Hepatocyte (in vitro differentiated cells): ENCODE measurements at regions not wholly inside any gene's neighbourhood (a gene's known extent, or its start where the extent isn't known, plus 50 kb on each side); places are given as distances from the start of the nearest gene placed in this dataset.

ENCODE experiments used
- EZH2phosphoT487 ChIP-seq: fragments of 200-600 bp; sonication (generic); IDR thresholded peaks from one replicate; pipeline ENCODE4 v1.6.1; 2018; ENCODE audit warnings: antibody characterized with exemption, mild to moderate bottlenecking, low read depth, moderate library complexity; ENCODE audit not compliant: unreplicated experiment, severe bottlenecking
- TF ChIP-seq, protein P1 (sequence below): fragments of 200-600 bp; sonication (generic); IDR thresholded peaks from 2 replicates; pipeline ENCODE4 v1.5.1; 2016; ENCODE audit warnings: antibody characterized with exemption, mild to moderate bottlenecking; ENCODE audit not compliant: poor library complexity

DNA sequence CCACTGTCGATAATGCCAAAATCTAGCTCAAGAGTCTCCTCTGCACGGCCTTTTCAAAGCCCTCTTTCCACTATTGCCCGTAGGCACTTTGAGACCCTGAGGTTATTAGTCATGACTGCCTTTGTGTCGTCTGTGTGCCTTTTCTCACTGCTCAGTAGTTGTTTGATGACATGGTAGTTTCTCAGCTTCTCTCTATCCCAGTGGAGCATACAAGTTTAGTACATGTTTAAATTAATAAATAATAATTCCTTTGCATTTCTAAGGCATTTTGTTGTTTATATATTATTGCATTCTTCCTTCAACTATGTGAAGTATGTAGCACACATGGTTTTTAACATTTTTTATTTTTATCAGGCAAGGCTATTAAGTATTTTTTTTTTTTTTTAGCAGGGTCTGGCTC lies 458.1 kb downstream of the PCNX1 start:
- TF ChIP-seq, protein P1, sequence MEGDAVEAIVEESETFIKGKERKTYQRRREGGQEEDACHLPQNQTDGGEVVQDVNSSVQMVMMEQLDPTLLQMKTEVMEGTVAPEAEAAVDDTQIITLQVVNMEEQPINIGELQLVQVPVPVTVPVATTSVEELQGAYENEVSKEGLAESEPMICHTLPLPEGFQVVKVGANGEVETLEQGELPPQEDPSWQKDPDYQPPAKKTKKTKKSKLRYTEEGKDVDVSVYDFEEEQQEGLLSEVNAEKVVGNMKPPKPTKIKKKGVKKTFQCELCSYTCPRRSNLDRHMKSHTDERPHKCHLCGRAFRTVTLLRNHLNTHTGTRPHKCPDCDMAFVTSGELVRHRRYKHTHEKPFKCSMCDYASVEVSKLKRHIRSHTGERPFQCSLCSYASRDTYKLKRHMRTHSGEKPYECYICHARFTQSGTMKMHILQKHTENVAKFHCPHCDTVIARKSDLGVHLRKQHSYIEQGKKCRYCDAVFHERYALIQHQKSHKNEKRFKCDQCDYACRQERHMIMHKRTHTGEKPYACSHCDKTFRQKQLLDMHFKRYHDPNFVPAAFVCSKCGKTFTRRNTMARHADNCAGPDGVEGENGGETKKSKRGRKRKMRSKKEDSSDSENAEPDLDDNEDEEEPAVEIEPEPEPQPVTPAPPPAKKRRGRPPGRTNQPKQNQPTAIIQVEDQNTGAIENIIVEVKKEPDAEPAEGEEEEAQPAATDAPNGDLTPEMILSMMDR = no peak
- no peak for TF ChIP-seq EZH2phosphoT487
